ENCODE measurements at regions not wholly inside any gene's neighbourhood (a gene's known extent, or its start where the extent isn't known, plus 50 kb on each side); places are given as distances from the start of the nearest gene placed in this dataset.

- Histone ChIP-seq H3K4me1 (no peaks in the 10 kb centered on the region), H3K27me3 (no peaks in the 10 kb centered on the region), H3K27ac (no peak overlapping the region), H3K36me3 (no peaks in the 10 kb centered on the region), H3K4me3 (no peak overlapping the region), H3K9me3 (peaks cover 6 to 17% of the 10 kb centered on the region in 2 donors)
- DNase-seq (ENCODE audit: low spot score in 2 of 2), result no peak
- TF ChIP-seq POLR2A (IDR thresholded peaks at IDR 0.05) (no peak), CTCF (IDR thresholded peaks at IDR 0.05) (no peak), POLR2AphosphoS5 (IDR thresholded peaks at IDR 0.05) (no peak)
- intact Hi-C loops (cut with DNase I; ENCODE audit: low total_unique reads), result no loop called here
Observed at GRCh38 chr16:24414534-24414933, 124.8 kb upstream of the RBBP6 start.

- TF ChIP-seq POLR2AphosphoS5 (IDR thresholded peaks at IDR 0.05), result no peak
- no peak for TF ChIP-seq CTCF (IDR thresholded peaks at IDR 0.05)
- no peak for TF ChIP-seq POLR2A (IDR thresholded peaks at IDR 0.05)
Observed at GRCh38 chr16:24418733-24419132, 120.6 kb upstream of the RBBP6 start.

DNA sequence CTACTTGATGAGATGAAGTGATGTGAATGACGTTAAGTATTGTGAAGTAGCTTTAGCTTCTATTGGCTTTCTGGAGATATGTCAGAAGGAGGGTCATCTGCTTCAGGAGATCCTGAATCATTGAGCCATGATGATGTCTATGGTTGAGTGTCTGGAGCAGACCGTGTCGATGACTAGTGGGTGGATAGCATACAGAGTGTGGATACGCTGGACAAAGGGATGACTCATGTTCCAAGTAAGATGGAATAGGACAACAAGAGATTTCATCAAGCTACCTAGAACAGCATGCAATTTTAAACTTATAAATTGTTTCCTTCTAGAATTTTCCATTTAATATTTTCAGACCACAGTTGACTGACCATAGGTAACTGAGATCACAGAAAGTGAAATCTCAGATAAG lies 116.1 kb upstream of the RBBP6 start:
- intact Hi-C loops (cut with DNase I; ENCODE audit: low total_unique reads), result no loop called here
- no peaks in the 10 kb centered on the region for H3K36me3 ChIP-seq
- no peak for DNase-seq (ENCODE audit: low spot score in 2 of 2)
- H3K27ac ChIP-seq, result no peak overlapping the region
- H3K4me1 ChIP-seq, result no peaks in the 10 kb centered on the region
- TF ChIP-seq CTCF (IDR thresholded peaks at IDR 0.05) (no peak), POLR2A (IDR thresholded peaks at IDR 0.05) (no peak), POLR2AphosphoS5 (IDR thresholded peaks at IDR 0.05) (no peak)
- H3K9me3 ChIP-seq, result peaks cover 0 to 9% of the 10 kb centered on the region in 2 donors
- no peaks in the 10 kb centered on the region for H3K27me3 ChIP-seq
- no peak overlapping the region for H3K4me3 ChIP-seq

More at GRCh38 chr16:24418733-24419132, 120.6 kb upstream of the RBBP6 start:
- H3K27ac ChIP-seq, result no peak overlapping the region
- intact Hi-C loops (cut with DNase I; ENCODE audit: low total_unique reads), result loop anchor here (5.0 kb wide), 1 partner anchor 1509 kb away; no protein-coding TSS in a partner anchor
- H3K4me1 ChIP-seq, result no peaks in the 10 kb centered on the region
- DNase-seq (ENCODE audit: low spot score in 2 of 2), result no peak
- peaks cover 6 to 16% of the 10 kb centered on the region in 2 donors for H3K9me3 ChIP-seq
- no peaks in the 10 kb centered on the region for H3K27me3 ChIP-seq
- H3K4me3 ChIP-seq, result no peak overlapping the region
- no peaks in the 10 kb centered on the region for H3K36me3 ChIP-seq

GRCh38 chr16:24424364-24424763 lies 115.0 kb upstream of the RBBP6 start:
- no peak for TF ChIP-seq POLR2A (IDR thresholded peaks at IDR 0.05)
- TF ChIP-seq POLR2AphosphoS5 (IDR thresholded peaks at IDR 0.05), result no peak
- TF ChIP-seq CTCF (IDR thresholded peaks at IDR 0.05), result no peak
- DNase-seq (ENCODE audit: low spot score in 2 of 2), result no peak
- intact Hi-C loops (cut with DNase I; ENCODE audit: low total_unique reads), result no loop called here
- no peak overlapping the region for H3K27ac ChIP-seq
- no peaks in the 10 kb centered on the region for H3K4me1 ChIP-seq
- H3K9me3 ChIP-seq, result peaks cover 0 to 9% of the 10 kb centered on the region in 2 donors
- H3K36me3 ChIP-seq, result no peaks in the 10 kb centered on the region
- H3K4me3 ChIP-seq, result no peak overlapping the region
- no peaks in the 10 kb centered on the region for H3K27me3 ChIP-seq

- Histone ChIP-seq H3K36me3 (no peaks in the 10 kb centered on the region), H3K9me3 (peaks cover 0 to 9% of the 10 kb centered on the region in 2 donors), H3K27ac (no peak overlapping the region), H3K4me3 (no peak overlapping the region), H3K4me1 (no peaks in the 10 kb centered on the region), H3K27me3 (no peaks in the 10 kb centered on the region)
- no peak for DNase-seq (ENCODE audit: low spot score in 2 of 2)
- no peak for TF ChIP-seq POLR2A (IDR thresholded peaks at IDR 0.05)
- no peak for TF ChIP-seq POLR2AphosphoS5 (IDR thresholded peaks at IDR 0.05)
- intact Hi-C loops (cut with DNase I; ENCODE audit: low total_unique reads), result no loop called here
Observed at GRCh38 chr16:24427840-24428239, 111.5 kb upstream of the RBBP6 start.

DNA sequence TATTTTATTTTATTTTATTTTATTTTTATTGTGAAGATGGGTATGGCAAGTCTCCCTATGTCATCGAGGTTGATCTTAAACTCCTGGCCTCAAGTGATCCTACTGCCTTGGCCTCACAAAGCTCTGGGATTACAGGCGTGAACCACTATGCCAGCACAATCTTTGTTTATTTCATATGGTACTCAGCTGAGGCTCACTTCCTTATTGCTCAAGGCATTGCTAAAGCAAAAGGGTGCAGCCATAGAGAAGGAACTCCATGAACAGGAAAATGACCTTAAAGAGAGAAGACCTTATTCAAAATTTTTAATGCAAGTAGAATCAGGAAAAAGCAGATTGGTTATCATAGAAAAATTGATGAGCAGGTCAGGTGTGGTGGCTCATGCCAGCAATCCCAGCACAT lies 110.6 kb upstream of the RBBP6 start:
- no peak for DNase-seq (ENCODE audit: low spot score in 2 of 2)
- no peaks in the 10 kb centered on the region for H3K4me1 ChIP-seq

More for the DNA sequence above, 110.6 kb upstream of the RBBP6 start:
- TF ChIP-seq POLR2AphosphoS5 (IDR thresholded peaks at IDR 0.05) (no peak), POLR2A (IDR thresholded peaks at IDR 0.05) (no peak), CTCF (IDR thresholded peaks at IDR 0.05) (no peak)
- Histone ChIP-seq H3K27me3 (no peaks in the 10 kb centered on the region), H3K36me3 (no peaks in the 10 kb centered on the region), H3K9me3 (peaks cover 0 to 9% of the 10 kb centered on the region in 2 donors), H3K4me3 (no peak overlapping the region), H3K27ac (no peak overlapping the region)
- intact Hi-C loops (cut with DNase I; ENCODE audit: low total_unique reads), result no loop called here
